ENCODE measurements at regions not wholly inside any gene's neighbourhood (a gene's known extent, or its start where the extent isn't known, plus 50 kb on each side); places are given as distances from the start of the nearest gene placed in this dataset.
"Not testable (repeated sequence)": the region's sequence is repeated elsewhere in the genome, so short reads cannot be mapped to it uniquely, and the experiment has no call there.

- DNase-seq, result no peak
These were observed 133.5 kb upstream of the CADM1 start for GRCh38 chr11:115637599-115638241.

GRCh38 chr11:115636753-115637527 lies 132.7 kb upstream of the CADM1 start:
- no peak for DNase-seq

- not testable (repeated sequence) for DNase-seq
These were observed 129.8 kb upstream of the CADM1 start for GRCh38 chr11:115633977-115634376.

GRCh38 chr11:115632061-115632460 lies 127.8 kb upstream of the CADM1 start:
- DNase-seq, result no peak

GRCh38 chr11:115631609-115632008 lies 127.4 kb upstream of the CADM1 start:
- DNase-seq, result no peak

- no peak for DNase-seq
These were observed 126.0 kb upstream of the CADM1 start for GRCh38 chr11:115630214-115630613.

GRCh38 chr11:115629456-115630015 lies 125.3 kb upstream of the CADM1 start:
- no peak for DNase-seq

GRCh38 chr11:115627666-115628460 lies 123.6 kb upstream of the CADM1 start:
- no peak for DNase-seq

GRCh38 chr11:115627071-115627470 lies 122.9 kb upstream of the CADM1 start:
- DNase-seq, result no peak

- no peak for DNase-seq
These were observed 122.2 kb upstream of the CADM1 start for GRCh38 chr11:115626414-115626813.

GRCh38 chr11:115625502-115625901 lies 121.3 kb upstream of the CADM1 start:
- DNase-seq, result no peak

- no peak for DNase-seq
These were observed 119.8 kb upstream of the CADM1 start for GRCh38 chr11:115624065-115624464.

- no peak for DNase-seq
These were observed 118.8 kb upstream of the CADM1 start for GRCh38 chr11:115623021-115623451.

- no peak for DNase-seq
These were observed 114.2 kb upstream of the CADM1 start for GRCh38 chr11:115618428-115618827.

GRCh38 chr11:115617767-115618166 lies 113.6 kb upstream of the CADM1 start:
- no peak for DNase-seq

GRCh38 chr11:115616971-115617370 lies 112.8 kb upstream of the CADM1 start:
- no peak for DNase-seq

- DNase-seq, result no peak
These were observed 109.9 kb upstream of the CADM1 start for GRCh38 chr11:115613986-115614632.

GRCh38 chr11:115613004-115613403 lies 108.8 kb upstream of the CADM1 start:
- no peak for DNase-seq

- no peak for DNase-seq
These were observed 108.0 kb upstream of the CADM1 start for GRCh38 chr11:115612046-115612730.

GRCh38 chr11:115611343-115611742 lies 107.1 kb upstream of the CADM1 start:
- no peak for DNase-seq

GRCh38 chr11:115610908-115611307 lies 106.7 kb upstream of the CADM1 start:
- no peak for DNase-seq

GRCh38 chr11:115610234-115610633 lies 106.0 kb upstream of the CADM1 start:
- not testable (repeated sequence) for DNase-seq

Measured in CD4-positive, alpha-beta T cell treated with Interferon alpha-2 for 1 hour (primary cell).